ENCODE measurements at regions not wholly inside any gene's neighbourhood (a gene's known extent, or its start where the extent isn't known, plus 50 kb on each side); places are given as distances from the start of the nearest gene placed in this dataset.

GRCh38 chr13:73259061-73260017, 200.5 kb downstream of the KLF5 start:
- no peaks in the 10 kb centered on the region for H3K27me3 ChIP-seq (ENCODE audit: control insufficient read depth, insufficient read depth, low read length)
- H3K9me3 ChIP-seq (ENCODE audit: control insufficient read depth, low read depth, low read length): no peaks in the 10 kb centered on the region
- no peaks in the 10 kb centered on the region for H3K36me3 ChIP-seq (ENCODE audit: control insufficient read depth, low read depth, low read length)
- no peak overlapping the region for H3K27ac ChIP-seq (ENCODE audit: low read length)
- no peak overlapping the region for H3K4me3 ChIP-seq (ENCODE audit: low read length)
- no peaks in the 10 kb centered on the region for H3K4me1 ChIP-seq (ENCODE audit: control insufficient read depth, low read depth, low read length)
- no peak overlapping the region for H3K9ac ChIP-seq (ENCODE audit: low read length)

GRCh38 chr13:73258406-73258805, 199.6 kb downstream of the KLF5 start:
- H3K27me3 ChIP-seq (ENCODE audit: control insufficient read depth, insufficient read depth, low read length): no peaks in the 10 kb centered on the region
- no peak overlapping the region for H3K27ac ChIP-seq (ENCODE audit: low read length)
- H3K4me3 ChIP-seq (ENCODE audit: low read length): no peak overlapping the region
- H3K9me3 ChIP-seq (ENCODE audit: control insufficient read depth, low read depth, low read length): no peaks in the 10 kb centered on the region
- no peaks in the 10 kb centered on the region for H3K36me3 ChIP-seq (ENCODE audit: control insufficient read depth, low read depth, low read length)
- no peaks in the 10 kb centered on the region for H3K4me1 ChIP-seq (ENCODE audit: control insufficient read depth, low read depth, low read length)
- H3K9ac ChIP-seq (ENCODE audit: low read length): no peak overlapping the region

- no peaks in the 10 kb centered on the region for H3K9me3 ChIP-seq (ENCODE audit: control insufficient read depth, low read depth, low read length)
- H3K36me3 ChIP-seq (ENCODE audit: control insufficient read depth, low read depth, low read length): no peaks in the 10 kb centered on the region
- H3K4me3 ChIP-seq (ENCODE audit: low read length): no peak overlapping the region
- no peak overlapping the region for H3K9ac ChIP-seq (ENCODE audit: low read length)
- no peak overlapping the region for H3K27ac ChIP-seq (ENCODE audit: low read length)
- H3K4me1 ChIP-seq (ENCODE audit: control insufficient read depth, low read depth, low read length): peaks cover 6% of the 10 kb centered on the region
- no peaks in the 10 kb centered on the region for H3K27me3 ChIP-seq (ENCODE audit: control insufficient read depth, insufficient read depth, low read length)
These were observed 196.0 kb downstream of the KLF5 start for GRCh38 chr13:73254827-73255226.

GRCh38 chr13:73251626-73252265, 192.9 kb downstream of the KLF5 start:
- Histone ChIP-seq H3K36me3 (ENCODE audit: control insufficient read depth, low read depth, low read length) (no peaks in the 10 kb centered on the region), H3K4me3 (ENCODE audit: low read length) (no peak overlapping the region), H3K9ac (ENCODE audit: low read length) (no peak overlapping the region), H3K9me3 (ENCODE audit: control insufficient read depth, low read depth, low read length) (no peaks in the 10 kb centered on the region), H3K27me3 (ENCODE audit: control insufficient read depth, insufficient read depth, low read length) (no peaks in the 10 kb centered on the region), H3K27ac (ENCODE audit: low read length) (no peak overlapping the region), H3K4me1 (ENCODE audit: control insufficient read depth, low read depth, low read length) (peaks cover 9% of the 10 kb centered on the region)

GRCh38 chr13:73250061-73250460, 191.3 kb downstream of the KLF5 start:
- H3K9me3 ChIP-seq (ENCODE audit: control insufficient read depth, low read depth, low read length): no peaks in the 10 kb centered on the region
- H3K27ac ChIP-seq (ENCODE audit: low read length): no peak overlapping the region
- no peak overlapping the region for H3K9ac ChIP-seq (ENCODE audit: low read length)
- no peak overlapping the region for H3K4me3 ChIP-seq (ENCODE audit: low read length)
- H3K27me3 ChIP-seq (ENCODE audit: control insufficient read depth, insufficient read depth, low read length): no peaks in the 10 kb centered on the region
- H3K4me1 ChIP-seq (ENCODE audit: control insufficient read depth, low read depth, low read length): peaks cover 9% of the 10 kb centered on the region
- no peaks in the 10 kb centered on the region for H3K36me3 ChIP-seq (ENCODE audit: control insufficient read depth, low read depth, low read length)

GRCh38 chr13:73248711-73249580, 190.1 kb downstream of the KLF5 start:
- no peaks in the 10 kb centered on the region for H3K27me3 ChIP-seq (ENCODE audit: control insufficient read depth, insufficient read depth, low read length)
- H3K4me3 ChIP-seq (ENCODE audit: low read length): no peak overlapping the region
- no peak overlapping the region for H3K27ac ChIP-seq (ENCODE audit: low read length)
- no peak overlapping the region for H3K9ac ChIP-seq (ENCODE audit: low read length)
- H3K36me3 ChIP-seq (ENCODE audit: control insufficient read depth, low read depth, low read length): no peaks in the 10 kb centered on the region
- peaks cover 9% of the 10 kb centered on the region for H3K4me1 ChIP-seq (ENCODE audit: control insufficient read depth, low read depth, low read length)
- H3K9me3 ChIP-seq (ENCODE audit: control insufficient read depth, low read depth, low read length): no peaks in the 10 kb centered on the region

GRCh38 chr13:73248154-73248553, 189.3 kb downstream of the KLF5 start:
- H3K4me1 ChIP-seq (ENCODE audit: control insufficient read depth, low read depth, low read length): peaks cover 9% of the 10 kb centered on the region
- no peaks in the 10 kb centered on the region for H3K27me3 ChIP-seq (ENCODE audit: control insufficient read depth, insufficient read depth, low read length)
- H3K36me3 ChIP-seq (ENCODE audit: control insufficient read depth, low read depth, low read length): no peaks in the 10 kb centered on the region
- no peak overlapping the region for H3K27ac ChIP-seq (ENCODE audit: low read length)
- no peak overlapping the region for H3K4me3 ChIP-seq (ENCODE audit: low read length)
- no peaks in the 10 kb centered on the region for H3K9me3 ChIP-seq (ENCODE audit: control insufficient read depth, low read depth, low read length)
- H3K9ac ChIP-seq (ENCODE audit: low read length): no peak overlapping the region

GRCh38 chr13:73245246-73245645, 186.4 kb downstream of the KLF5 start:
- no peaks in the 10 kb centered on the region for H3K27me3 ChIP-seq (ENCODE audit: control insufficient read depth, insufficient read depth, low read length)
- H3K27ac ChIP-seq (ENCODE audit: low read length): no peak overlapping the region
- no peak overlapping the region for H3K4me3 ChIP-seq (ENCODE audit: low read length)
- H3K9ac ChIP-seq (ENCODE audit: low read length): no peak overlapping the region
- H3K36me3 ChIP-seq (ENCODE audit: control insufficient read depth, low read depth, low read length): no peaks in the 10 kb centered on the region
- H3K9me3 ChIP-seq (ENCODE audit: control insufficient read depth, low read depth, low read length): no peaks in the 10 kb centered on the region
- peaks cover 3% of the 10 kb centered on the region for H3K4me1 ChIP-seq (ENCODE audit: control insufficient read depth, low read depth, low read length)

- peaks cover 3% of the 10 kb centered on the region for H3K4me1 ChIP-seq (ENCODE audit: control insufficient read depth, low read depth, low read length)
- no peaks in the 10 kb centered on the region for H3K36me3 ChIP-seq (ENCODE audit: control insufficient read depth, low read depth, low read length)
- H3K9me3 ChIP-seq (ENCODE audit: control insufficient read depth, low read depth, low read length): no peaks in the 10 kb centered on the region
- H3K27ac ChIP-seq (ENCODE audit: low read length): no peak overlapping the region
- H3K9ac ChIP-seq (ENCODE audit: low read length): no peak overlapping the region
- H3K27me3 ChIP-seq (ENCODE audit: control insufficient read depth, insufficient read depth, low read length): no peaks in the 10 kb centered on the region
- H3K4me3 ChIP-seq (ENCODE audit: low read length): no peak overlapping the region
These were observed 185.7 kb downstream of the KLF5 start for GRCh38 chr13:73244467-73244866.

- H3K27ac ChIP-seq (ENCODE audit: low read length): no peak overlapping the region
- no peaks in the 10 kb centered on the region for H3K4me1 ChIP-seq (ENCODE audit: control insufficient read depth, low read depth, low read length)
- no peak overlapping the region for H3K4me3 ChIP-seq (ENCODE audit: low read length)
- no peaks in the 10 kb centered on the region for H3K9me3 ChIP-seq (ENCODE audit: control insufficient read depth, low read depth, low read length)
- H3K36me3 ChIP-seq (ENCODE audit: control insufficient read depth, low read depth, low read length): no peaks in the 10 kb centered on the region
- H3K9ac ChIP-seq (ENCODE audit: low read length): no peak overlapping the region
- H3K27me3 ChIP-seq (ENCODE audit: control insufficient read depth, insufficient read depth, low read length): no peaks in the 10 kb centered on the region
These were observed 183.8 kb downstream of the KLF5 start for GRCh38 chr13:73242515-73243015.

- Histone ChIP-seq H3K9ac (ENCODE audit: low read length) (no peak overlapping the region), H3K4me1 (ENCODE audit: control insufficient read depth, low read depth, low read length) (no peaks in the 10 kb centered on the region), H3K9me3 (ENCODE audit: control insufficient read depth, low read depth, low read length) (no peaks in the 10 kb centered on the region), H3K36me3 (ENCODE audit: control insufficient read depth, low read depth, low read length) (no peaks in the 10 kb centered on the region), H3K4me3 (ENCODE audit: low read length) (no peak overlapping the region), H3K27ac (ENCODE audit: low read length) (no peak overlapping the region), H3K27me3 (ENCODE audit: control insufficient read depth, insufficient read depth, low read length) (no peaks in the 10 kb centered on the region)
These were observed 181.4 kb downstream of the KLF5 start for GRCh38 chr13:73240193-73240592.

Data from iPS-18a (cell line).